Smooth muscle cell (in vitro differentiated cells): ENCODE measurements at regions not wholly inside any gene's neighbourhood (a gene's known extent, or its start where the extent isn't known, plus 50 kb on each side); places are given as distances from the start of the nearest gene placed in this dataset.

Experiments
- DNase-seq: peaks from one replicate; lab custom pipeline; 2025; ENCODE audit not compliant: unreplicated experiment; lab: John Stamatoyannopoulos, UW
- H2AFZ ChIP-seq: fragments of 200-600 bp; sonication (generic); 2 replicates; pipeline ENCODE4 v1.6.0; 2016; ENCODE audit warnings: antibody characterized with exemption, low read depth, mild to moderate bottlenecking
- H3F3A ChIP-seq: fragments of 200-600 bp; sonication (generic); 2 replicates; pipeline ENCODE4 v1.6.0; 2017; ENCODE audit warnings: antibody characterized with exemption, low read depth
- H3K27ac ChIP-seq: fragments of 200-600 bp; sonication (generic); 2 replicates; pipeline ENCODE4 v1.5.1; 2016; ENCODE audit warnings: low read depth, mild to moderate bottlenecking
- H3K27me3 ChIP-seq: fragments of 200-600 bp; sonication (generic); 2 replicates; pipeline ENCODE4 v1.6.1; 2016; ENCODE audit warnings: low read depth, mild to moderate bottlenecking
- H3K36me3 ChIP-seq: fragments of 200-600 bp; sonication (generic); 2 replicates; pipeline ENCODE4 v1.5.1; 2016; ENCODE audit warnings: low read depth
- H3K4me1 ChIP-seq: fragments of 200-600 bp; sonication (generic); 2 replicates; pipeline ENCODE4 v1.5.1; 2016; ENCODE audit warnings: low read depth
- H3K4me2 ChIP-seq: fragments of 200-600 bp; sonication (generic); 2 replicates; pipeline ENCODE4 v1.6.0; 2016; ENCODE audit warnings: mild to moderate bottlenecking
- H3K4me3 ChIP-seq: fragments of 200-600 bp; sonication (generic); 2 replicates; pipeline ENCODE4 v1.5.1; 2016; ENCODE audit warnings: mild to moderate bottlenecking
- H3K79me2 ChIP-seq: fragments of 200-600 bp; sonication (generic); 2 replicates; pipeline ENCODE4 v1.6.0; 2016; ENCODE audit warnings: low read depth, mild to moderate bottlenecking
- H3K9ac ChIP-seq: fragments of 200-600 bp; sonication (generic); 2 replicates; pipeline ENCODE4 v1.6.0; 2016; ENCODE audit warnings: low read depth
- H3K9me3 ChIP-seq: fragments of 200-600 bp; sonication (generic); replicated peaks from 2 replicates; pipeline ENCODE4 v1.5.1; 2016; ENCODE audit warnings: low read depth
- H4K20me1 ChIP-seq: fragments of 200-600 bp; sonication (generic); 2 replicates; pipeline ENCODE4 v1.6.0; 2016; ENCODE audit warnings: low read depth
- CTCF ChIP-seq: fragments of 200-600 bp; sonication (generic); IDR thresholded peaks from 2 replicates; pipeline ENCODE4 v1.5.1; 2017; ENCODE audit warnings: borderline replicate concordance, mild to moderate bottlenecking, antibody characterized with exemption; ENCODE audit not compliant: insufficient read depth, poor library complexity, severe bottlenecking
- WGBS: methylation state at CpG from one replicate; pipeline ENCODE4 v1.1.7; 2016; ENCODE audit warnings: low lambda C conversion rate; 5-methylcytosine and 5-hydroxymethylcytosine counted together

- H3K27ac ChIP-seq: no peak overlapping the region
- 91% methylated on average over 2 of the region's 2 CpGs for WGBS
- H3K4me1 ChIP-seq: peaks cover 21% of the 10 kb centered on the region
- no peaks in the 10 kb centered on the region for H3K36me3 ChIP-seq
- no peaks in the 10 kb centered on the region for H3F3A ChIP-seq
- no peak for DNase-seq
- H2AFZ ChIP-seq: no peak overlapping the region
- no peaks in the 10 kb centered on the region for H3K79me2 ChIP-seq
- H3K4me2 ChIP-seq: no peak overlapping the region
- H4K20me1 ChIP-seq: no peaks in the 10 kb centered on the region
- H3K4me3 ChIP-seq: no peak overlapping the region
- H3K9me3 ChIP-seq: no peaks in the 10 kb centered on the region
- no peak overlapping the region for H3K9ac ChIP-seq
- TF ChIP-seq CTCF: no peak
- no peaks in the 10 kb centered on the region for H3K27me3 ChIP-seq
Measured at GRCh38 chr12:108449478-108449877, 65.6 kb upstream of the FICD start.

- H3K36me3 ChIP-seq: no peaks in the 10 kb centered on the region
Measured at GRCh38 chr12:108448246-108448645, 66.8 kb upstream of the FICD start.

GRCh38 chr12:108447168-108447832 lies 67.8 kb upstream of the FICD start:
- no peak overlapping the region for H3K4me3 ChIP-seq
- H3K4me1 ChIP-seq: peaks cover 25% of the 10 kb centered on the region
- no peak for TF ChIP-seq CTCF
- no peak for DNase-seq
- H3K9ac ChIP-seq: peak overlapping the region; percentile 24
- H3K27me3 ChIP-seq: no peaks in the 10 kb centered on the region
- no peaks in the 10 kb centered on the region for H4K20me1 ChIP-seq
- no peaks in the 10 kb centered on the region for H3F3A ChIP-seq
- H3K36me3 ChIP-seq: no peaks in the 10 kb centered on the region
- WGBS: 61% methylated on average over 1 of the region's 1 CpG
- peak overlapping the region; percentile 79 for H3K4me2 ChIP-seq
- no peaks in the 10 kb centered on the region for H3K79me2 ChIP-seq
- H2AFZ ChIP-seq: peak overlapping the region; percentile 36
- H3K9me3 ChIP-seq: no peaks in the 10 kb centered on the region
- H3K27ac ChIP-seq: peak overlapping the region; percentile 55

More at GRCh38 chr12:108448246-108448645, 66.8 kb upstream of the FICD start:
- Histone ChIP-seq H3K9ac (no peak overlapping the region), H3K4me3 (no peak overlapping the region), H3K27ac (no peak overlapping the region), H3K27me3 (no peaks in the 10 kb centered on the region), H2AFZ (no peak overlapping the region), H3K4me2 (no peak overlapping the region), H3K4me1 (peaks cover 21% of the 10 kb centered on the region), H4K20me1 (no peaks in the 10 kb centered on the region), H3F3A (no peaks in the 10 kb centered on the region), H3K79me2 (no peaks in the 10 kb centered on the region), H3K9me3 (no peaks in the 10 kb centered on the region)
- no peak for TF ChIP-seq CTCF
- DNase-seq: no peak
- WGBS: 82% methylated on average over 5 of the region's 5 CpGs

- Histone ChIP-seq H2AFZ (peak overlapping the region; percentile 36), H3K4me1 (peaks cover 30% of the 10 kb centered on the region), H3K4me2 (peak overlapping the region; percentile 79), H3K27ac (peak overlapping the region; percentile 55), H3K27me3 (no peaks in the 10 kb centered on the region), H3K4me3 (no peak overlapping the region), H3F3A (no peaks in the 10 kb centered on the region), H3K9me3 (no peaks in the 10 kb centered on the region), H4K20me1 (no peaks in the 10 kb centered on the region), H3K36me3 (no peaks in the 10 kb centered on the region), H3K9ac (peak overlapping the region; percentile 24), H3K79me2 (no peaks in the 10 kb centered on the region)
- no peak for TF ChIP-seq CTCF
- 6% methylated on average over 5 of the region's 5 CpGs for WGBS
- no peak for DNase-seq
Measured at GRCh38 chr12:108446766-108447165, 68.3 kb upstream of the FICD start.
